ENCODE measurements at regions not wholly inside any gene's neighbourhood (a gene's known extent, or its start where the extent isn't known, plus 50 kb on each side); places are given as distances from the start of the nearest gene placed in this dataset.

GRCh38 chr16:85998171-85998867, 99.4 kb downstream of the IRF8 start:
- DNase-seq (ENCODE audit: low spot score), result no peak
- WGBS, 2 donors (ENCODE audit: extremely low coverage in 2 of 2, insufficient read length in 2 of 2, insufficient replicate concordance in 1 of 2), result no CpG with 5 or more reads among the region's 9 CpGs

DNA sequence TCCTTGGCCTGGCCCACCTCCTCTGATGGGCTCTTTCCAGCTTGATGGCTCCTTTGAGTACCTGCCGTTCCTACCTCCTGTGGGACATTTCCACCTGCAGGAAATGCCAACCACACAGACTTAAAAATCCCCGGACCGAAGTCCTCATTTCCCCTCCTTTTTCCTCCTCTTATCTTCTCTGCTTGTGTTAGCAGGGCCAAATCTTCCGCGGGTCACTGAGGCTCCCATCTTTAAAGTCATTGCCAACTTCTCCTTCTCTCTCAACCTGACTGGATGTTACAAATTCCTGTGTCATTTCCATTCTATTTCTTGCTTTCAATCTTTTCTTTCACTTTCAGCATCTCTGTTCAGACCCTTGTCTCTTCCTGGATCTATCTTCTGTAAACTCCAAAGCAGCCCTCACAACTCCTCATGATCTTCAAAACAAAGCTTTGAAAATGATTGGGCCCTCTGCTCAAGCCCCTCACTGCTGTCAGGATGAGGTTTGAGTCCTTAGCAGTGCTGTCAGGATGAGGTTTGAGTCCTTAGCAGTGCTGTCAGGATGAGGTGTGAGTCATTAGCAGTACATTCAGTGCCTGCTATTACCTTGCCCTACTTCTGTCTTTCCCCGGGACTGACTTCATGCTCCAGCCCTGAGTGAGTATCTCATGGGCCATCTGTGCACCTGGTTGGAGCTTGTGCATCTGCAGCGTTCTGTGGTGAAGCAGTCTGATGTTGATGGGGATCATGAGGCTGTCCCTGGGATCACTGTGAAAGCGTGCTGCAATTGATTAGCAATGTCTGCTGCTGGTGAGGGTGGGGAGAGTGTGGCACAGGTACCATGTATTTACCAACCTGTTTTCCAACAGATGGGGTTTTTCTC, 100.1 kb downstream of the IRF8 start:
- Histone ChIP-seq H3K14ac (ENCODE audit: low read length) (no peak overlapping the region), H3K18ac (ENCODE audit: low read length) (no peak overlapping the region), H2BK15ac (ENCODE audit: low read length) (no peak overlapping the region), H2AK5ac (ENCODE audit: low read depth, low read length) (no peak overlapping the region), H3K27me3 (ENCODE audit: control insufficient read depth in 3 of 3, insufficient read depth in 3 of 3, low read depth in 1 of 3, low read length in 3 of 3) (peaks cover 0 to 6% (median 0%) of the 10 kb centered on the region in 3 experiments), H3K4me3 (ENCODE audit: low read length in 2 of 2) (no peak overlapping the region), H2AFZ (ENCODE audit: low read length) (no peak overlapping the region), H3K4me1 (ENCODE audit: control insufficient read depth in 2 of 2, insufficient read depth in 1 of 2, low read depth in 1 of 2, low read length in 2 of 2) (peaks cover 0 to 3% of the 10 kb centered on the region in 2 donors), H2BK120ac (ENCODE audit: low read depth, low read length) (no peak overlapping the region), H2BK5ac (ENCODE audit: low read length) (no peak overlapping the region), H3K23ac (ENCODE audit: low read depth, low read length, poor library complexity) (no peak overlapping the region), H2BK12ac (ENCODE audit: low read length) (no peak overlapping the region), H3K79me1 (ENCODE audit: low read depth, low read length) (no peaks in the 10 kb centered on the region), H3K9me3 (replicated peaks in 1 of 2; ENCODE audit: control insufficient read depth in 2 of 2, insufficient read depth in 1 of 2, low read depth in 1 of 2, low read length in 2 of 2) (no peaks in the 10 kb centered on the region), H3K36me3 (replicated peaks in 1 of 2; ENCODE audit: control insufficient read depth in 2 of 2, insufficient read depth in 2 of 2, low read length in 2 of 2) (no peaks in the 10 kb centered on the region), H3K9ac (ENCODE audit: low read depth, low read length, poor library complexity) (no peak overlapping the region), H3K4ac (ENCODE audit: low read length) (no peak overlapping the region), H4K8ac (ENCODE audit: low read depth, low read length) (no peak overlapping the region), H3K27ac (replicated peaks; ENCODE audit: low read length) (no peak overlapping the region), H3K4me2 (ENCODE audit: insufficient read depth, low read length, poor library complexity, severe bottlenecking) (no peak overlapping the region), H4K91ac (ENCODE audit: low read depth, low read length, poor library complexity) (no peak overlapping the region)
- WGBS, 2 donors (ENCODE audit: extremely low coverage in 2 of 2, insufficient read length in 2 of 2, insufficient replicate concordance in 1 of 2), result no CpG with 5 or more reads among the region's 8 CpGs
- no peak for DNase-seq (ENCODE audit: low spot score)

More at GRCh38 chr16:85998171-85998867, 99.4 kb downstream of the IRF8 start:
- H3K4me1 ChIP-seq (ENCODE audit: control insufficient read depth in 2 of 2, insufficient read depth in 1 of 2, low read depth in 1 of 2, low read length in 2 of 2), result peaks cover 0 to 3% of the 10 kb centered on the region in 2 donors
- H4K8ac ChIP-seq (ENCODE audit: low read depth, low read length), result no peak overlapping the region
- no peak overlapping the region for H3K27ac ChIP-seq (replicated peaks; ENCODE audit: low read length)
- H2AFZ ChIP-seq (ENCODE audit: low read length), result no peak overlapping the region
- no peak overlapping the region for H2AK5ac ChIP-seq (ENCODE audit: low read depth, low read length)
- H3K9ac ChIP-seq (ENCODE audit: low read depth, low read length, poor library complexity), result no peak overlapping the region
- H2BK15ac ChIP-seq (ENCODE audit: low read length), result no peak overlapping the region
- no peak overlapping the region for H3K4me2 ChIP-seq (ENCODE audit: insufficient read depth, low read length, poor library complexity, severe bottlenecking)
- H2BK120ac ChIP-seq (ENCODE audit: low read depth, low read length), result no peak overlapping the region
- H3K14ac ChIP-seq (ENCODE audit: low read length), result no peak overlapping the region
- H3K27me3 ChIP-seq (ENCODE audit: control insufficient read depth in 3 of 3, insufficient read depth in 3 of 3, low read depth in 1 of 3, low read length in 3 of 3), result peaks cover 0 to 6% (median 0%) of the 10 kb centered on the region in 3 experiments
- no peak overlapping the region for H3K23ac ChIP-seq (ENCODE audit: low read depth, low read length, poor library complexity)
- H3K18ac ChIP-seq (ENCODE audit: low read length), result no peak overlapping the region
- H3K4ac ChIP-seq (ENCODE audit: low read length), result no peak overlapping the region
- H3K36me3 ChIP-seq (replicated peaks in 1 of 2; ENCODE audit: control insufficient read depth in 2 of 2, insufficient read depth in 2 of 2, low read length in 2 of 2), result no peaks in the 10 kb centered on the region
- no peak overlapping the region for H2BK5ac ChIP-seq (ENCODE audit: low read length)
- peak overlapping the region; percentile 41 for H2BK12ac ChIP-seq (ENCODE audit: low read length)
- no peak overlapping the region for H4K91ac ChIP-seq (ENCODE audit: low read depth, low read length, poor library complexity)
- no peaks in the 10 kb centered on the region for H3K9me3 ChIP-seq (replicated peaks in 1 of 2; ENCODE audit: control insufficient read depth in 2 of 2, insufficient read depth in 1 of 2, low read depth in 1 of 2, low read length in 2 of 2)
- no peaks in the 10 kb centered on the region for H3K79me1 ChIP-seq (ENCODE audit: low read depth, low read length)
- no peak overlapping the region for H3K4me3 ChIP-seq (ENCODE audit: low read length in 2 of 2)

DNA sequence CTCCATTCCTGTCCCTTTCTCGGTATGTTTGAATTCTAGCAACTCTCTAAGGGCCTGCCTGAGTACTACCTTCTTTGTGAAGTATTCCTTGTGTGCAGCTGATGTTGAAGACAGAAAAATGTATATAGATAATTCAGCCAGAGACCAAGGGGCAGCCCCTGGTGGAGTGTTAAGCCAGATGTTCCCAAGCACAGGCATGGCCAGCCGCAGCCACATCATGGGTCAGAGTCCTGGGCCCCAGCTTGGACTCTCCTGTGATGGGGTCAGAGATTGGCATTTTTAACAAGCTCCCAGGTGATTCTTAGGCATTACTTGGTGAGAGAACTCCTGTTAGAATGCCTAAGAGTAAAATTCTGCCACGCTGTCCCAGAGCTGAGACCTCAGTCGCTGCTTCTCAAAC, 100.8 kb downstream of the IRF8 start:
- H2BK5ac ChIP-seq (ENCODE audit: low read length), result no peak overlapping the region
- peaks cover 0 to 6% (median 0%) of the 10 kb centered on the region in 3 experiments for H3K27me3 ChIP-seq (ENCODE audit: control insufficient read depth in 3 of 3, insufficient read depth in 3 of 3, low read depth in 1 of 3, low read length in 3 of 3)
- no peaks in the 10 kb centered on the region for H3K79me1 ChIP-seq (ENCODE audit: low read depth, low read length)
- H3K18ac ChIP-seq (ENCODE audit: low read length), result no peak overlapping the region
- H2AFZ ChIP-seq (ENCODE audit: low read length), result no peak overlapping the region
- WGBS, 2 donors (ENCODE audit: extremely low coverage in 2 of 2, insufficient read length in 2 of 2, insufficient replicate concordance in 1 of 2), result no CpG with 5 or more reads among the region's 4 CpGs
- no peak overlapping the region for H2BK12ac ChIP-seq (ENCODE audit: low read length)
- H3K36me3 ChIP-seq (replicated peaks in 1 of 2; ENCODE audit: control insufficient read depth in 2 of 2, insufficient read depth in 2 of 2, low read length in 2 of 2), result no peaks in the 10 kb centered on the region
- no peak overlapping the region for H2BK120ac ChIP-seq (ENCODE audit: low read depth, low read length)
- H3K4ac ChIP-seq (ENCODE audit: low read length), result no peak overlapping the region
- no peak overlapping the region for H3K4me2 ChIP-seq (ENCODE audit: insufficient read depth, low read length, poor library complexity, severe bottlenecking)
- H3K4me1 ChIP-seq (ENCODE audit: control insufficient read depth in 2 of 2, insufficient read depth in 1 of 2, low read depth in 1 of 2, low read length in 2 of 2), result peaks cover 0 to 2% of the 10 kb centered on the region in 2 donors
- H3K9me3 ChIP-seq (replicated peaks in 1 of 2; ENCODE audit: control insufficient read depth in 2 of 2, insufficient read depth in 1 of 2, low read depth in 1 of 2, low read length in 2 of 2), result no peaks in the 10 kb centered on the region
- no peak overlapping the region for H4K8ac ChIP-seq (ENCODE audit: low read depth, low read length)
- no peak overlapping the region for H3K4me3 ChIP-seq (ENCODE audit: low read length in 2 of 2)
- H2BK15ac ChIP-seq (ENCODE audit: low read length), result no peak overlapping the region
- H3K23ac ChIP-seq (ENCODE audit: low read depth, low read length, poor library complexity), result no peak overlapping the region
- no peak for DNase-seq (ENCODE audit: low spot score)
- no peak overlapping the region for H2AK5ac ChIP-seq (ENCODE audit: low read depth, low read length)
- H3K9ac ChIP-seq (ENCODE audit: low read depth, low read length, poor library complexity), result no peak overlapping the region
- no peak overlapping the region for H3K14ac ChIP-seq (ENCODE audit: low read length)
- H4K91ac ChIP-seq (ENCODE audit: low read depth, low read length, poor library complexity), result no peak overlapping the region
- H3K27ac ChIP-seq (replicated peaks; ENCODE audit: low read length), result no peak overlapping the region
